Esophagus squamous epithelium (tissue), 4 donors: ENCODE measurements at regions not wholly inside any gene's neighbourhood (a gene's known extent, or its start where the extent isn't known, plus 50 kb on each side); places are given as distances from the start of the nearest gene placed in this dataset.

ENCODE experiments used
- CTCF ChIP-seq, 6 experiments: fragments of 450-650 bp in 4 of 6; fragments of 200-600 bp in 2 of 6; sonication (generic) in 2 of 6; IDR thresholded peaks; one replicate each; pipeline ENCODE4 v1.5.1; 2016 to 2019; ENCODE audit warnings: antibody characterized with exemption in 6 of 6, mild to moderate bottlenecking in 4 of 6, moderate library complexity in 4 of 6
- POLR2A ChIP-seq, 4 donors: fragments of 450-650 bp; IDR thresholded peaks; one replicate each; pipeline ENCODE4 v1.6.1; 2017; ENCODE audit warnings: antibody characterized with exemption in 4 of 4, mild to moderate bottlenecking in 4 of 4, moderate library complexity in 3 of 4

- no peak for TF ChIP-seq CTCF (IDR thresholded peaks at IDR 0.05)
- no peak for TF ChIP-seq POLR2A (IDR thresholded peaks at IDR 0.05)
Observed at GRCh38 chr4:184900184-184900583, 74.4 kb upstream of the ACSL1 start.
